Suppressor macrophage treated with lipopolysaccharide for 4 hours (primary cell): ENCODE measurements at regions not wholly inside any gene's neighbourhood (a gene's known extent, or its start where the extent isn't known, plus 50 kb on each side); places are given as distances from the start of the nearest gene placed in this dataset.

Experiments
- DNase-seq: peaks from one replicate; pipeline ENCODE4 v3.0.0-alpha.2; 2020

GRCh38 chr4:122027203-122027602, 75.3 kb upstream of the TRPC3 start:
- DNase-seq: no peak

- no peak for DNase-seq
These were observed 65.4 kb upstream of the TRPC3 start for GRCh38 chr4:122017296-122017695.

GRCh38 chr4:122015203-122015602, 63.3 kb upstream of the TRPC3 start:
- no peak for DNase-seq

- peak; percentile 22 for DNase-seq
These were observed 60.9 kb upstream of the TRPC3 start for GRCh38 chr4:122012735-122013134.

- DNase-seq: no peak
These were observed 58.8 kb upstream of the TRPC3 start for GRCh38 chr4:122010610-122011009.

GRCh38 chr4:122009524-122009923, 57.7 kb upstream of the TRPC3 start:
- DNase-seq: no peak

- DNase-seq: no peak
These were observed 55.2 kb upstream of the TRPC3 start for GRCh38 chr4:122007016-122007415.

GRCh38 chr4:122005064-122005755, 53.4 kb upstream of the TRPC3 start:
- DNase-seq: no peak

GRCh38 chr4:122003335-122003734, 51.5 kb upstream of the TRPC3 start:
- DNase-seq: peak; percentile 42
